ENCODE measurements at regions not wholly inside any gene's neighbourhood (a gene's known extent, or its start where the extent isn't known, plus 50 kb on each side); places are given as distances from the start of the nearest gene placed in this dataset.

DNA sequence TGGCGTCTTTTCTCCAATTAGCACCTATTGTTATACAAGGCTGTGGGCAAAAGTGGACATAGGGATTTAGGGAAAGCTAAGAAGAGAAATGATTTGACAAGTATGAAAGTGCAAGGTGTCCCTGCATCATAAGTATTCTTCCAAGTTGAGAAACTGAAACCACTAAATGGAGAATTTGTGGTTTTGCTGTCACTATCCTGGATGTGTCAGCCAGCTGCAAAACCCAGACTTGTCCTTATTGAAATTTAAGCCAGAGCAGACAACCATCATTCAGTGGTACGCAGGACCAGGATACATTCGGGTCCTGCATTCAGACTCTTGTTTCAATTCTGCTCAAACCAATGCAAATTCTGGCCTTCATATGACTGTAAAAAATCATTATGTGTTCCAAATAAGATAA, 384.8 kb upstream of the TGFBR2 start:
- peaks cover 0 to under 1% of the 10 kb centered on the region in 2 donors for H3K4me1 ChIP-seq
- H3K9me3 ChIP-seq, result peaks cover 0 to 4% of the 10 kb centered on the region in 2 donors
- no peak overlapping the region for H3K27ac ChIP-seq
- no peak for DNase-seq (ENCODE audit: low spot score)
- no peaks in the 10 kb centered on the region for H3K27me3 ChIP-seq
- no peak for TF ChIP-seq CTCF (IDR thresholded peaks at IDR 0.05)
- H3K4me3 ChIP-seq, result no peak overlapping the region
- H3K36me3 ChIP-seq, result no peaks in the 10 kb centered on the region

DNA sequence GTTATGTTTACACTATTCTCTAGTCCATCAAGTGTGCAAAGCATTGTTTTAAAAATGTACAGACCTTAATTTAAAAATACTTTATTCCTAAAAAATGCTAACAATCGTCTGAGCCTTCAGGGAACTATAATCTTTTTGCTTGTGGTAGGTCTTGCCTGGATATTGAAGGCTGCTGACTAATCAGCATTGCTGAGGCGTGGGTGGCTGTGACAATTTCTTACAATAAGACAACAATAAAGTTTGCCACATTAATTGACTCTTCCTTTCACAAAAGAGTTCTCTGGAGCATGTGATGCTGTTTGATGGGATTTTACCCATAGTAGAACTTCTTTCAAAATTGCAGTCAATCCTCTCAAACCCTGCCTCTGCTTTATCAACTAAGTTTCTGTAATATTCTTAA, 384.0 kb upstream of the TGFBR2 start:
- Histone ChIP-seq H3K27ac (no peak overlapping the region), H3K4me3 (no peak overlapping the region), H3K27me3 (no peaks in the 10 kb centered on the region), H3K9me3 (peaks cover 0 to 4% of the 10 kb centered on the region in 2 donors), H3K4me1 (peaks cover 0 to 9% of the 10 kb centered on the region in 2 donors), H3K36me3 (no peaks in the 10 kb centered on the region)
- no peak for TF ChIP-seq CTCF (IDR thresholded peaks at IDR 0.05)
- DNase-seq (ENCODE audit: low spot score), result no peak

- Histone ChIP-seq H3K27ac (no peak overlapping the region), H3K9me3 (peaks cover 0 to 4% of the 10 kb centered on the region in 2 donors), H3K4me1 (peaks cover 0 to 25% of the 10 kb centered on the region in 2 donors), H3K27me3 (no peaks in the 10 kb centered on the region), H3K4me3 (no peak overlapping the region), H3K36me3 (no peaks in the 10 kb centered on the region)
- DNase-seq (ENCODE audit: low spot score), result no peak
- TF ChIP-seq CTCF (IDR thresholded peaks at IDR 0.05), result no peak
These were observed 381.4 kb upstream of the TGFBR2 start for GRCh38 chr3:30225021-30225420.

- no peak for TF ChIP-seq CTCF (IDR thresholded peaks at IDR 0.05)
- Histone ChIP-seq H3K27ac (peak overlapping the region; percentile 29 to 57), H3K4me1 (peaks cover 0 to 32% of the 10 kb centered on the region in 2 donors), H3K36me3 (no peaks in the 10 kb centered on the region), H3K4me3 (no peak overlapping the region), H3K27me3 (no peaks in the 10 kb centered on the region), H3K9me3 (peaks cover 0 to 4% of the 10 kb centered on the region in 2 donors)
- no peak for DNase-seq (ENCODE audit: low spot score)
These were observed 379.7 kb upstream of the TGFBR2 start for GRCh38 chr3:30226601-30227151.

GRCh38 chr3:30227571-30228301, 378.7 kb upstream of the TGFBR2 start:
- peaks cover 0 to 4% of the 10 kb centered on the region in 2 donors for H3K9me3 ChIP-seq
- H3K27ac ChIP-seq, result peak overlapping the region; percentile 29 to 57
- H3K4me1 ChIP-seq, result peaks cover 0 to 39% of the 10 kb centered on the region in 2 donors
- H3K27me3 ChIP-seq, result no peaks in the 10 kb centered on the region
- TF ChIP-seq CTCF (IDR thresholded peaks at IDR 0.05), result no peak
- no peak overlapping the region for H3K4me3 ChIP-seq
- H3K36me3 ChIP-seq, result no peaks in the 10 kb centered on the region
- DNase-seq (ENCODE audit: low spot score), result no peak
